HL-60 (cell line): ENCODE measurements at regions not wholly inside any gene's neighbourhood (a gene's known extent, or its start where the extent isn't known, plus 50 kb on each side); places are given as distances from the start of the nearest gene placed in this dataset.

Experiments
- CTCF ChIP-seq: IDR thresholded peaks from one replicate; pipeline ENCODE4 v1.5.1; 2011; ENCODE audit warnings: low read length, control low read depth, inconsistent platforms; ENCODE audit not compliant: insufficient read depth
- GABPA ChIP-seq: IDR thresholded peaks from 2 replicates; pipeline ENCODE4 v1.6.1; 2012; ENCODE audit warnings: low read depth
- POLR2AphosphoS5 ChIP-seq: IDR thresholded peaks from 2 replicates; pipeline ENCODE4 v1.6.1; 2012; ENCODE audit warnings: low read depth
- REST ChIP-seq: IDR thresholded peaks from 2 replicates; pipeline ENCODE4 v1.6.1; 2012; ENCODE audit warnings: low read depth; ENCODE audit not compliant: insufficient replicate concordance

GRCh38 chr13:74629985-74630384 is 495.8 kb upstream of the KLF12 start:
- TF ChIP-seq REST (no peak), CTCF (no peak), POLR2AphosphoS5 (no peak), GABPA (no peak)
